HG03039 (cell line): ENCODE measurements at regions not wholly inside any gene's neighbourhood (a gene's known extent, or its start where the extent isn't known, plus 50 kb on each side); places are given as distances from the start of the nearest gene placed in this dataset.

Experiments
- ATAC-seq: cut with Tn5 transposase; IDR thresholded peaks from one replicate; pipeline ENCODE4 v1.9.1; 2021; ENCODE audit warnings: mild to moderate bottlenecking, moderate library complexity; ENCODE audit not compliant: unreplicated experiment

GRCh38 chr18:2325308-2325849 is 245.9 kb downstream of the METTL4 start:
- ATAC-seq = no peak

DNA sequence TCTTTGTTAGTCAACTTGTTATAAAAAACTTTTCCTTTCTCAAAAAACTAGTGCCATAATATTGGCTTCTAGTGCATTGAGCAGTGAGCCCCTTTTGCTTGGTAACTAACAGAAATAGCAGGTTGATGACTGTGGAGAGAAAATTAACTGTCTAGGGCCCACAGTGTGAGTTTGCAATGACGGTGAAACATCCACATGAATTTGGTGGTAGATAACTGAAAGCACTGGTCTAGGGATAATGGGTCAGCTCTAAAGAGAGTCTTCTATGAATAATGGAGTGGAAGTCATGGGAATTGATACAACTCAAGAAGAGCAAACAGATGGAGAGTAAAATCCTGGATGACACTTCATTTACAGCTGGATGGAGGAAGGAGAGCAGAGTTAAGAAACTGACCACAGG is 245.4 kb downstream of the METTL4 start:
- ATAC-seq = no peak

GRCh38 chr18:2326999-2327398 is 244.3 kb downstream of the METTL4 start:
- no peak for ATAC-seq

DNA sequence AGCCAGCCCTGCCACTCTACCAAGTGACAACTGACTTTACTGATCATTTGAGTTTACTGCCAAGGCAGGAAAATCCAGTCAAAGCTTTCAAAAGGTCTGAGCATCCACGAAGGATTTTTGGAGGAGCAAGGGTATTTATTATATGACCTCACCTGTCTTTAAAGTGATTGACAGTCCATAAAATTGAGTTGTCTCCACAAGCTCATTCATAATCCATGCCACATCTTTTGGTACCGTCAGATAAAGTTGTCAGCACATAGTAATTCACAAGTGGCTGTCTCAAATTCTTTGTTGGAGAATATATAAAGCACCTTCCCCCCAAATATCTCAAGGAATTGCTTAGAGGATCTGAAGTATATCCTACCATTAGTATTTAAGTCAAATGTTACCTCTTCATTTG is 240.5 kb downstream of the METTL4 start:
- no peak for ATAC-seq

- no peak for ATAC-seq
These were observed 239.8 kb downstream of the METTL4 start for GRCh38 chr18:2331491-2331890.

DNA sequence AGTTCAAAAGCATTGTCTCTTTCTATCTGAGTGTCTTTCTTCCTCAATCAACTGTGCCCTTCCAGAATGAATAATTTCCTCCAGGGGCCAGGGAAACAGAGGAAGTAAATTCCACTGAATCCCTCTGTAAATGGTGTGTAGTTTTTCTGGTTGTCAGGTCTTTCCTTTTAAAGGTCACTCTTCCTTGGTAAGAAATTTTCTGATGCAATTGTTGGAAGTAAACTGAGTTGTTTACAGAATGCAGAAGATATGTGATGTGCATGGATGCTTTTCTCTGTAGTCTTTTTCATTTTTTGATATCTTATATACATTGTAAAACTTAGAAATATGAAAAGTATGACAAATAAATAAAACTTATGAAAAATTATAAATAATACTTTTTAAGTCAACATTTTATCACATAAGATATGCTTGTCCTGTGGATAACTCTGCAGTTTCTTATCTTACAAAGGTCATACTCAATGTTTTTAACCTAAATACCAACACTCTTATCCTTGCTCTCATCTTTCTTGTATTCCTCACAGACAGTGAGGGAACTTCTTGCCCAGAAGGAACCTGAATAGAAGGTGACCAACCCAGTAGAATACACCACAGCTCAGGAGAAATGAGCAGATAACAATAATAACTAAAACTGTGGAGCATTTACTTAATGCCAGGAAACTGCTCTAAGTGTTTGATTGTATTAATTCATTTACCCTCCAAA is 234.5 kb downstream of the METTL4 start:
- ATAC-seq = no peak

DNA sequence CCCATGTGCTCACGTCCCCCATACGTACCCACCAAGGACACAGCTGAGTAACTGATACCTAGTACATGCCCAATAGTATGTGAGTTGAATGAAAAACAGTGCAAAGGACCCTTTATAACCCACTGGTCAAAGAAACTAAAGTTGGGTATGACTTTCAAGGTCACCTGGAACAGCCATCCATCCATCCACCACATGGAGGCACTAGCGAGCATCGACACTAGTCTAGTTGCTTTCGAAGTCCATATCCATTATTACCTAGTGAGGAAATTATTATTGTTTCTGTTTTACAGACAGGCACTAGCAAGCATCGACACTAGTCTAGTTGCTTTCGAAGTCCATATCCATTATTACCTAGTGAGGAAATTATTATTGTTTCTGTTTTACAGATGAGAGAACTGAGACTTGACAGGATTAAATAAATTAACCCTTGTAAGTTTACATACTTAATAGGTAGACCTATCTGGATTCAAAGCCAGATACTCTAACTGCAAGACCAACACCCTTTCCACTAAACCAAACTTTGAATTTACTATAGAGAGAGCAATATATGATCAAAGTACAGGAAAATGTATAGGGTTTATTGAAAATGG is 233.7 kb downstream of the METTL4 start:
- ATAC-seq = no peak

GRCh38 chr18:2338601-2339000 is 232.7 kb downstream of the METTL4 start:
- no peak for ATAC-seq

GRCh38 chr18:2340335-2340734 is 231.0 kb downstream of the METTL4 start:
- no peak for ATAC-seq

- ATAC-seq = no peak
These were observed 223.3 kb downstream of the METTL4 start for GRCh38 chr18:2348003-2348402.

DNA sequence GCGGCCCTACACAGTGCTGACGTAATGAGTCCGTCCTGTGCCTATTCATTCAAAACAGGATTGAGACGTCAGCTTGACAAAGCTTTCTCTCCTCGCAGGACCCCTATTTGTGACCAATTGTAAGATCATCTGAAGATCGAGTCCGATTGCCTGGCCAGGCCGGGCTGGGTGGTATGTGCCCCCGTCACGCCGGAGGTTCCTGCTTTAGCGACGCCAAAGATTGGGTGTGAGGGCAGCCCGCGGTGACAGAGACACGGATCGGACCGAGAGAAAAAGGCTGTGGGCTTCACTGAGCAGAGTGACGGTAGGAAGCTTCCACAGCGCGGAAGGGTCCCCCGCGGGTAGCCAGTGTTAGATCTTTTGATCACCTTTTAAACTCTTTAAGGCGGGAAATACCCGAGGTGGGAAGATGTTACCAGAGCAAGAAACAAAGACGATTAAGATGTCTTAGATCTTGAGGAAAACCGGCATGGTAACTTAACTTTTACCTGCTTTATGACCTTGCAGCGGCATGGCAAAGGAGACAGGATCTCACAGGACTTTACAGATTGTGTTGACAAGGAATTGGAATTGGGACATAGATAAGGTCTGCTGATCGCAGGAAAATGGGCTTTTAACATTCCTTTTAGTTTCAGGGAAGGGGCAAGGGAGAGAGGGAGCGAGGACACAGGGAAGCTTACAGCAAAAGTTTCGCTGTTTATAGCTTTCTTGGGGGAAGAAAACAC is 220.0 kb downstream of the METTL4 start:
- no peak for ATAC-seq

- ATAC-seq = no peak
These were observed 217.0 kb downstream of the METTL4 start for GRCh38 chr18:2354292-2354691.

- ATAC-seq = no peak
These were observed 214.4 kb downstream of the METTL4 start for GRCh38 chr18:2356906-2357305.

DNA sequence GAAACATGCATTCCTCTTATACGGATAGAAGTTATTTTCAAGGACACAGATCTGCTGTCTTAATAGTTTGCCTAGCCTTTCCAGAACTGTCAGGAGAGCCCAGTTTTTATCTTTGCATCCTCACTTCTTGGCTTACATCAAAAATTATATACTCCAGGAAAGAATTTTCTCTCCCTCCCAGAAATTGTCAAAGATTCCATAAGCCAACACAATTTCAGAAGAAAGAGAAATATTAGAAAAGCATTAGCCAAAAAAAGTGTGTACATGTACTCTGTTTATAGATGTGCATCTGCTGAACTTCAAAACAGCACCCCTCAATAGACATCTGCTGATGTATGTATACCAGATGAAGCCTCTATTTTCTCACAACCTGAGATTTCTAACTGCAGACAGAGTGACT is 210.4 kb downstream of the METTL4 start:
- ATAC-seq = no peak

DNA sequence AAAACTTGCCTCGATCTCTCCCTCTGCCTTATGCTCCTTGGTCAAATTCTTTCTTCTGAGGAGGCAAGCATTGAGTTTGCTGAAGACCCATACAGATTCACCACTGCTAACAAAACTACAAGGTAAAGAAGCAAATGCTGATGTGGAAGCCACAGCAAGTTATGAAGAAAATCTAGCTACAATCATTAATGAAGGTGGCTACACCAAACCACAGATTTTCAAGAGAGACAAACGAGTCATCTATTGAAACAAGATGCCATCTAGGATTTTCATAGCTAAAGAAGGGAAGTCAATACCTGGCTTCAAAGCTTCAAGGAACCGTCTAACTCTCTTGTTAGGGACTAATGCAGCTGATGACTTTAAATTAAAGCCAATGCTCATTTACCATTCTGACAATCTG is 203.2 kb downstream of the METTL4 start:
- ATAC-seq = no peak

GRCh38 chr18:2376707-2377106 is 194.6 kb downstream of the METTL4 start:
- ATAC-seq = no peak

- no peak for ATAC-seq
These were observed 191.2 kb downstream of the METTL4 start for GRCh38 chr18:2380101-2380500.

GRCh38 chr18:2381539-2381938 is 189.8 kb downstream of the METTL4 start:
- no peak for ATAC-seq

DNA sequence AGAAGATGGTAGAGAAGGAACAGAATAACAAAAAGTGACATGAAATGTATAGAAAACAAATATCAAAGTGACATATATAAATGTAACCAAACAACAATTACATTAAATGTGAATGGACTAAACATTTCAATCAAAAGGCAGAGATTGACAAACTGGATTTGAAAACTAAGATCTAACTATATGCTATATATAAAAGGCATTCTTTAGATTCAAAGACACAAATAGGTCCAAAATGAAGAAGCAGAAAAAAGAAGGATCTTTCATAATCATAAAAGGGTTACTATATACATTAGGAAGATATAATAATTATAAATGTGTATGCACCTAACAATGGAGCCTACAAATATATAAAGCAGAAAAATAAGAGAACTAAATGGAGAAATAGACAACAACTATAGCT is 183.7 kb downstream of the METTL4 start:
- no peak for ATAC-seq

GRCh38 chr18:2390158-2390557 is 181.1 kb downstream of the METTL4 start:
- ATAC-seq = no peak

GRCh38 chr18:2391470-2391869 is 179.8 kb downstream of the METTL4 start:
- no peak for ATAC-seq

DNA sequence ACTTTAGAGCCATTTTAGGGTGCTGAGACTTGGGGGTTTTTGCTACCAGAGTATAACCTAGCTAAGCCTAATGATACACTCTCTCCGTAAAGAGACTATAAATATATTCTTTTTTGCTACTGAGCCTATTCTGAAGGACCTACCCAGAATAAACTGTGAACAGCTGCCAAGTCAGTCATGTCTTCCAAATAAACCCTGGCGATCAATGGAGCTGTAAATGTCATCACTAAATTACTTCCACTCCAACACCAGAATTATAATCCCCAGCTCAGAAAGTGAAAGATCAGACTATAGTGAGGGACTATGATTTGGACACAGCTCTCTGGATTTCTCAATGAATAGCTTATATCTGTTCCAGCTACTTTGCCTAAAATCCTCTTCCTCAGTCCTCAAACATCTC is 178.9 kb downstream of the METTL4 start:
- no peak for ATAC-seq
